ENCODE measurements at regions not wholly inside any gene's neighbourhood (a gene's known extent, or its start where the extent isn't known, plus 50 kb on each side); places are given as distances from the start of the nearest gene placed in this dataset.

DNA sequence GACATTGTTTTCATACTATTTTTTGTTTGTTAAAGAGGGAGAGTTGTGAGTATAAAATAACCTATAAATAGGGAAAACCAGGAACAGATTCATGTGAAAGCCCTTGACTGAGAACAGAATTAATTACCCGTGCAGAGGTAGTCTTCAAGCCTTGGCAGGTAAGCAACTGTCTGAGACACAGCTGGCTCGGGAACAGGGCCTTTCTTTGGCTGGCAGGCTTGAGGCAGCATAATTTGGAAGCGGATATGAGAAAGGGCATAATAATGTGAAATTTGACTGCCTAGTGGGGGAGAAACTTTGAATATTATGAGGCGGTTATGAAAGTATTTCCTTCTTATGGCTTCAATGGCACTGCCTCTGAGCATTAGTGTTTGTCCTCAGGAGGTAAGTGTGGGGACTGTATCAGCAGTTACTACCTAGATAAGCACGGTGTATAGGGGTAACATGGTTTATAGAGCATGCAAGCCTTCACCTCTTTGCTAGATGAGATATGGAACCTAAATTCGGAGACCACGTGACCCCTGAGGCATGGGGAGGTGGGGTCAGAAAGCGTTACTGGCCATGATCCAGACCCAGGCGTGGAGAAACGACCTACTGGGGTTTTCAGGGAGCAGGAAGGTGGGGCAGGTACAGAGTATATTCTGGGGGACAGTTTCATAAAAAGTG is 210.2 kb upstream of the GAS1 start:
- TF ChIP-seq, protein P1, sequence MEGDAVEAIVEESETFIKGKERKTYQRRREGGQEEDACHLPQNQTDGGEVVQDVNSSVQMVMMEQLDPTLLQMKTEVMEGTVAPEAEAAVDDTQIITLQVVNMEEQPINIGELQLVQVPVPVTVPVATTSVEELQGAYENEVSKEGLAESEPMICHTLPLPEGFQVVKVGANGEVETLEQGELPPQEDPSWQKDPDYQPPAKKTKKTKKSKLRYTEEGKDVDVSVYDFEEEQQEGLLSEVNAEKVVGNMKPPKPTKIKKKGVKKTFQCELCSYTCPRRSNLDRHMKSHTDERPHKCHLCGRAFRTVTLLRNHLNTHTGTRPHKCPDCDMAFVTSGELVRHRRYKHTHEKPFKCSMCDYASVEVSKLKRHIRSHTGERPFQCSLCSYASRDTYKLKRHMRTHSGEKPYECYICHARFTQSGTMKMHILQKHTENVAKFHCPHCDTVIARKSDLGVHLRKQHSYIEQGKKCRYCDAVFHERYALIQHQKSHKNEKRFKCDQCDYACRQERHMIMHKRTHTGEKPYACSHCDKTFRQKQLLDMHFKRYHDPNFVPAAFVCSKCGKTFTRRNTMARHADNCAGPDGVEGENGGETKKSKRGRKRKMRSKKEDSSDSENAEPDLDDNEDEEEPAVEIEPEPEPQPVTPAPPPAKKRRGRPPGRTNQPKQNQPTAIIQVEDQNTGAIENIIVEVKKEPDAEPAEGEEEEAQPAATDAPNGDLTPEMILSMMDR (conservative IDR thresholded peaks at IDR 0.05): no peak
- no peak for TF ChIP-seq EZH2 (IDR thresholded peaks at IDR 0.05; ENCODE audit: low read depth)
